Endothelial cell of umbilical vein (primary cell): ENCODE measurements at regions not wholly inside any gene's neighbourhood (a gene's known extent, or its start where the extent isn't known, plus 50 kb on each side); places are given as distances from the start of the nearest gene placed in this dataset.

Experiments
- CTCF ChIP-seq, 2 donors: IDR thresholded peaks; 1 replicate in 1 of 2; 2 replicates in 1 of 2; pipeline ENCODE4 v1.5.1; 2011; ENCODE audit warnings: low read length in 2 of 2, mild to moderate bottlenecking in 2 of 2, moderate library complexity in 2 of 2, control low read depth in 1 of 2, inconsistent platforms in 1 of 2, low read depth in 1 of 2; ENCODE audit not compliant: insufficient read depth in 1 of 2; ENCODE audit errors: extremely low read depth in 1 of 2
- MAX ChIP-seq: IDR thresholded peaks from 2 replicates; pipeline ENCODE4 v1.6.1; 2011; ENCODE audit not compliant: insufficient read depth, insufficient read length
- POLR2A ChIP-seq: IDR thresholded peaks from 2 replicates; pipeline ENCODE4 v1.6.1; 2012; ENCODE audit warnings: low read depth, mild to moderate bottlenecking, control low read depth, low read length

GRCh38 chr2:220835583-220835982 is 736.5 kb downstream of the EPHA4 start:
- no peak for TF ChIP-seq CTCF (IDR thresholded peaks at IDR 0.05; ENCODE audit: extremely low read depth in 1 of 2, insufficient read depth in 1 of 2, low read depth in 1 of 2, low read length in 2 of 2)
- no peak for TF ChIP-seq POLR2A
- TF ChIP-seq MAX: no peak
